Prostate gland (tissue), 2 donors: ENCODE measurements at regions not wholly inside any gene's neighbourhood (a gene's known extent, or its start where the extent isn't known, plus 50 kb on each side); places are given as distances from the start of the nearest gene placed in this dataset.
A peak's percentile ranks its signal among the peaks of the same experiment; 100 is the strongest.

Experiments used
- POLR2A ChIP-seq: fragments of 450-650 bp; IDR thresholded peaks from one replicate; pipeline ENCODE4 v1.6.1; 2016; ENCODE audit warnings: antibody characterized with exemption, mild to moderate bottlenecking
- POLR2AphosphoS5 ChIP-seq: sonication (generic); formaldehyde crosslinking; IDR thresholded peaks from one replicate; pipeline ENCODE4 v1.6.1; 2017; ENCODE audit warnings: antibody characterized with exemption
- TF ChIP-seq, protein P1 (sequence below), 4 experiments: fragments of 200-600 bp in 2 of 4; fragments of 450-650 bp in 2 of 4; sonication (generic) in 2 of 4; IDR thresholded peaks; 1 replicate in 3 of 4; 2 replicates in 1 of 4; pipeline ENCODE4 v1.5.1; 2016 to 2019; ENCODE audit warnings: antibody characterized with exemption in 4 of 4, mild to moderate bottlenecking in 2 of 4, moderate library complexity in 2 of 4

DNA sequence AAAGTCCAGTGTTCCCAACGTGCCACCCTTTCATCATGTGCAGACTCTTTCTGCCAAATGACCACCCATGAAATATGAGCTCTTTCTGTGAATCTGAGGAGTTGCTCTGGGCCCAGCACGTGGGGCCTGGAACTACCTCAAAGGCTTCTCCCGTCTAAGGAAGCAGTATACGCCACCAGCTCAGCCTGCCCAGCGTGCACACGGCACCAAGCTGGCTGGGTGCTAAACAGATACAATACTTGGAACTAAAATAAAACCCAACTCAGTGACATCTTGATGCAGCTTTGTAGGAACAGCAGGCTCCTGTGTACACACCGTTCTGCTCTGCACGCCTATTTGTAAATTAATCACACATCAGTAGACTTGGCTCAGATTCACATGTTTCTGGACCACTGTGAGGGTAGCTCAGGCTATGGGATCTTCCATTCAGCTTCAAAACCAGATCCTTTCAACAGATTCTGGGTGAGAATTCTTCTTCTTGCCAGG, 74.8 kb downstream of the ARL6IP4 start:
- TF ChIP-seq POLR2A (no peak), POLR2AphosphoS5 (peak; percentile 6)
- TF ChIP-seq, protein P1, sequence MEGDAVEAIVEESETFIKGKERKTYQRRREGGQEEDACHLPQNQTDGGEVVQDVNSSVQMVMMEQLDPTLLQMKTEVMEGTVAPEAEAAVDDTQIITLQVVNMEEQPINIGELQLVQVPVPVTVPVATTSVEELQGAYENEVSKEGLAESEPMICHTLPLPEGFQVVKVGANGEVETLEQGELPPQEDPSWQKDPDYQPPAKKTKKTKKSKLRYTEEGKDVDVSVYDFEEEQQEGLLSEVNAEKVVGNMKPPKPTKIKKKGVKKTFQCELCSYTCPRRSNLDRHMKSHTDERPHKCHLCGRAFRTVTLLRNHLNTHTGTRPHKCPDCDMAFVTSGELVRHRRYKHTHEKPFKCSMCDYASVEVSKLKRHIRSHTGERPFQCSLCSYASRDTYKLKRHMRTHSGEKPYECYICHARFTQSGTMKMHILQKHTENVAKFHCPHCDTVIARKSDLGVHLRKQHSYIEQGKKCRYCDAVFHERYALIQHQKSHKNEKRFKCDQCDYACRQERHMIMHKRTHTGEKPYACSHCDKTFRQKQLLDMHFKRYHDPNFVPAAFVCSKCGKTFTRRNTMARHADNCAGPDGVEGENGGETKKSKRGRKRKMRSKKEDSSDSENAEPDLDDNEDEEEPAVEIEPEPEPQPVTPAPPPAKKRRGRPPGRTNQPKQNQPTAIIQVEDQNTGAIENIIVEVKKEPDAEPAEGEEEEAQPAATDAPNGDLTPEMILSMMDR (IDR thresholded peaks at IDR 0.05) = no peak
